ENCODE measurements at regions not wholly inside any gene's neighbourhood (a gene's known extent, or its start where the extent isn't known, plus 50 kb on each side); places are given as distances from the start of the nearest gene placed in this dataset.
A peak's percentile ranks its signal among the peaks of the same experiment; 100 is the strongest.
"Not testable (repeated sequence)": the region's sequence is repeated elsewhere in the genome, so short reads cannot be mapped to it uniquely, and the experiment has no call there.

DNA sequence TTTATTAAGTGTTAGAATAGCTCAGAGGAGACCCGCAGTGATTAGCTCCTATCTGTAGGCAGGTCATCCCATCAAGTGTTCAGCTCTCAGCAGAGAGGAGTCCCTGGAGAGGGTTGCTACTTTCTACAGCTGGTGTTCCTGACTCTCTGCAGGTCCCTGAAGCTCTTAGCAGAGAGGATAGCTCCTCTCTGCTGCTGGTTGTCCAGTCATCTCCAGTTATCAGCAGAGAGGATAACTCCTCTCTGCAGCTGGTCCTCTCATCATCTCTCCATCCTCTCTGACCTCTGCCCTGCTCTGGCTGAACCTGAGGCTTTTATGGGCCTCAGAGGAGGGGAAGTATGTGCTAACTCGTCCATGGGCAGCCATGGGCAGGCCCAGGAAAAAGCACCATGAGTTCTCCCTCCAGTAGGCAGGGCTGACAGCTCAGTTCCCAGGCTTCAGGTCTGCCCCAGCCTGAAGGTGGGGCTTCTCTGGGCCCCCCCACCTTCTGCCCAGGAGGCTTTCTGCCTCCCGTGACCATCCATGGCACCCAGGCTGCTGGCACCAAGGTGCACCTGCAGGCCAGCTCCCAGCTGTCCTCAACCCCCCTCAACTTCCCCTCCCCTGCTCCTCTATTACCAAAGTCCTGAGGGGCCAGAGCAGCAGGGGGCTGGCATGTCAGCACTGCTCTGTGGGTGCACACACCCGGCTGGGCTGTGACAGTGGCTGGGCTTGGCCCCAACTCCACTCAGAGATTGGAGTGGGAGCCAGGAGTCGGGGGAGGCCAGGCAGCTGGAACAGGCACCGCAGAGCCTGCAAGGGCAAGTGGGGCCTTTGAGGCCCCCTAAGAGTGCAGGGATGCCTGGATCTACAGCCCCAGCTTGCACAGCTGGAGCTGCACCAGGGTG is 98.9 kb upstream of the FRMD4B start:
- DNase-seq (ENCODE audit: low read depth) = no peak
- TF ChIP-seq, protein P1, sequence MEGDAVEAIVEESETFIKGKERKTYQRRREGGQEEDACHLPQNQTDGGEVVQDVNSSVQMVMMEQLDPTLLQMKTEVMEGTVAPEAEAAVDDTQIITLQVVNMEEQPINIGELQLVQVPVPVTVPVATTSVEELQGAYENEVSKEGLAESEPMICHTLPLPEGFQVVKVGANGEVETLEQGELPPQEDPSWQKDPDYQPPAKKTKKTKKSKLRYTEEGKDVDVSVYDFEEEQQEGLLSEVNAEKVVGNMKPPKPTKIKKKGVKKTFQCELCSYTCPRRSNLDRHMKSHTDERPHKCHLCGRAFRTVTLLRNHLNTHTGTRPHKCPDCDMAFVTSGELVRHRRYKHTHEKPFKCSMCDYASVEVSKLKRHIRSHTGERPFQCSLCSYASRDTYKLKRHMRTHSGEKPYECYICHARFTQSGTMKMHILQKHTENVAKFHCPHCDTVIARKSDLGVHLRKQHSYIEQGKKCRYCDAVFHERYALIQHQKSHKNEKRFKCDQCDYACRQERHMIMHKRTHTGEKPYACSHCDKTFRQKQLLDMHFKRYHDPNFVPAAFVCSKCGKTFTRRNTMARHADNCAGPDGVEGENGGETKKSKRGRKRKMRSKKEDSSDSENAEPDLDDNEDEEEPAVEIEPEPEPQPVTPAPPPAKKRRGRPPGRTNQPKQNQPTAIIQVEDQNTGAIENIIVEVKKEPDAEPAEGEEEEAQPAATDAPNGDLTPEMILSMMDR (conservative IDR thresholded peaks at IDR 0.05; ENCODE audit: control insufficient read depth, insufficient read depth, low read depth, low read length) = no peak
- H3K4me3 ChIP-seq (ENCODE audit: control insufficient read depth, low read depth, low read length) = no peak overlapping the region

DNA sequence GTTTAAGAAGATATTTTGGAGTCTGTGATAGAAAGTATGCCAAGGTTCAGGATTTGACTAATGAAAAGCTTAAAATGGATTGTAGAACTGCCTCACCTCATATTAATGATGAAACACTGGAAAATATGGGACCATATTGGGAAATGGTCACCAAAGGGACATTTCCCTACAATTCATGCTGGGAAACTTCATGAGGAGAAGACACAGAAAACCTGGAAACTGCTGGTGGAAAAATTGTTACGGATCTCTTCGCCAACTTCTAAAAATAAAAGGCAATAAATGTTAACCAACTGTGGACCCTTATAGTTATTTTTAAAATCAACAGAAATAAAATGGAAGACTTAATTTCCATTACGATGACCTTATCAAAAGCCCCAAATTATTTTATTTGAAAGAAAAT is 97.6 kb upstream of the FRMD4B start:
- DNase-seq (ENCODE audit: low read depth) = no peak
- TF ChIP-seq, protein P1 (conservative IDR thresholded peaks at IDR 0.05; ENCODE audit: control insufficient read depth, insufficient read depth, low read depth, low read length) = no peak
- H3K4me3 ChIP-seq (ENCODE audit: control insufficient read depth, low read depth, low read length) = no peak overlapping the region

DNA sequence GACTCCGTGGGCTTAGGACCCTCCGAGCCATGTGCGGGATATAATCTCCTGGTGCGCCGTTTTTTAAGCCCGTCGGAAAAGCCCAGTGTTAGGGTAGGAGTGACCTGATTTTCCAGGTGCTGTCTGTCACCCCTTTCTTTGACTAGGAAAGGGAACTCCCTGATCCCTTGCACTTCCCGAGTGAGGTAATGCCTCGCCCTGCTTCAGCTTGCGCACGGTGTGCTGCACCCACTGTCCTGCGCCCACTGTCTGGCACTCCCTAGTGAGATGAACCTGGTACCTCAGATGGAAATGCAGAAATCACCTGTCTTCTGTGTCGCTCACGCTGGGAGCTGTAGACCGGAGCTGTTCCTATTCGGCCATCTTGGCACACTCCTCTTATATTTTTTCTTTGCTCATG is 95.1 kb upstream of the FRMD4B start:
- DNase-seq (ENCODE audit: low read depth); H3K4me3 ChIP-seq (ENCODE audit: control insufficient read depth, low read depth, low read length): not testable (repeated sequence)

DNA sequence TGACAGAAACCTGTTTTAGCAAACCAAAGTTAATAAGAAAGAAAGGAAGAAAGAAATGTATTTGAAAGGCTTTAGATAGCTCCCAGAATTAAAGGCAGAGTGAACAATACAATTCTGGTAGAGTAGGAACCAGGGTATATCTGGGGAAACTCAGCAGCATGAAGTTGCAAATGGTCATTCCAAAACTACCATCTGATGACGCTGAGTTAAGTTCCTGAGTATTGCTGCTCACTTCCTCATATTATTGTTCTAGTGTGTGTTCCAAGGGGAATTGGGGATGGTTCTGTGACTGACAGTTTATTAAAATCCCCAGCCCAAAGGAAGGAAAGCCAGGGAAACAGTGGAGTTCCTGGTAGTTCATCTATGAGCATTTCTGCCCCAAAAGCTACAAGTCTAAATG is 88.3 kb upstream of the FRMD4B start:
- no peak for DNase-seq (ENCODE audit: low read depth)
- no peak overlapping the region for H3K4me3 ChIP-seq (ENCODE audit: control insufficient read depth, low read depth, low read length)
- TF ChIP-seq, protein P1 (conservative IDR thresholded peaks at IDR 0.05; ENCODE audit: control insufficient read depth, insufficient read depth, low read depth, low read length) = no peak

DNA sequence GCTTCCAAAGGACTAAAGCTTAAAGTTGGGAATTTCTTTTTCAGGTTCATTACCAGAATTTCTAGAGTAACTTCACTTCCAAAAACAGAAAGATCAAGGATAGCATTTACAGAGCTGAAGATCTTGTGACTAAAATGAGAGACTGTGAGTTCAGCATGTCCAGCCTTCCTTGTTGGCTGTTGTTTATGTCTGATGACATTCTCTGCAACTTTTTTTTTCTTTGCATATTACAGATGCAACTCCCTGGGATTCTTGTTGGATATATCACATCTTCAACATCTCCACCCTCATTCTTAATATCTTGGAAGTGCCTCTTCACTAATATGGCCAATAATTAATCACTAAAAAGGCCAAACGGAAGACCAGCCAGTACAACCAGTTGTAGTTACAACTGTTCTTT is 86.2 kb upstream of the FRMD4B start:
- TF ChIP-seq, protein P1 (conservative IDR thresholded peaks at IDR 0.05; ENCODE audit: control insufficient read depth, insufficient read depth, low read depth, low read length) = no peak
- peak; percentile 8 for DNase-seq (ENCODE audit: low read depth)
- no peak overlapping the region for H3K4me3 ChIP-seq (ENCODE audit: control insufficient read depth, low read depth, low read length)

DNA sequence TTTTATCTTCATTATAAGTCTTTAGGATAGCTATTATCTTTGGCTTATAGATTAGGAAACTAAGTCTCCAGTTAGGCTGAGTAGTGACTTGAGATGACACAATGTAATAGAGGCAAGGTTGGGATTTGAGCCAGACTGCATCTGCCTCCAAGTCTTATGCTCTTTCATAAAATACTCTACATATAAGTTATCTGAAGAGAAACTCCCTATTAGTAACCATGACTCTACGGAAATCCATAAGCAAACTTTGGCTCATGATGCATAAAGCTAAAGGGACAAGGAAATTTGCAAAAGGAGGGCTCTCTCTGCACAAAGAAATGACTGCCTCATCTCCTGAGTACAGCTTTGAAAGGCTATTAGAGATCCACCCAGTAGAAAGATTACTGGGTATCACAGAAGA is 77.6 kb upstream of the FRMD4B start:
- peak; percentile 39 for DNase-seq (ENCODE audit: low read depth)
- H3K4me3 ChIP-seq (ENCODE audit: control insufficient read depth, low read depth, low read length) = no peak overlapping the region
- TF ChIP-seq, protein P1 (conservative IDR thresholded peaks at IDR 0.05; ENCODE audit: control insufficient read depth, insufficient read depth, low read depth, low read length) = no peak

DNA sequence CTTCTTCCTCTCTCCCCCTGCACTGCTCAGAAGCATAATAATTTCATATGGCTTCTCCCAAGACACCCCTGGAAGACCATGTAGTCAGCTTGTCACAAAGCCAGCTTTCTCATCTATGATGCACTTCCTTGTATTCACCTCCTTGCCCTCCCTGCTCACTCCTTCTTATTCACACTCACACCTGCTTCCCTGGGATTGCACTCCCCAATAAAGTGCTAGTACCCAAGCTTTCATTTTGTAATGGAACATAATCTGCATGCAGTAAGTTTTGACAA is 76.9 kb upstream of the FRMD4B start:
- TF ChIP-seq, protein P1 (conservative IDR thresholded peaks at IDR 0.05; ENCODE audit: control insufficient read depth, insufficient read depth, low read depth, low read length) = no peak
- H3K4me3 ChIP-seq (ENCODE audit: control insufficient read depth, low read depth, low read length) = no peak overlapping the region
- DNase-seq (ENCODE audit: low read depth) = peak; percentile 29
